ENCODE measurements at regions not wholly inside any gene's neighbourhood (a gene's known extent, or its start where the extent isn't known, plus 50 kb on each side); places are given as distances from the start of the nearest gene placed in this dataset.

DNA sequence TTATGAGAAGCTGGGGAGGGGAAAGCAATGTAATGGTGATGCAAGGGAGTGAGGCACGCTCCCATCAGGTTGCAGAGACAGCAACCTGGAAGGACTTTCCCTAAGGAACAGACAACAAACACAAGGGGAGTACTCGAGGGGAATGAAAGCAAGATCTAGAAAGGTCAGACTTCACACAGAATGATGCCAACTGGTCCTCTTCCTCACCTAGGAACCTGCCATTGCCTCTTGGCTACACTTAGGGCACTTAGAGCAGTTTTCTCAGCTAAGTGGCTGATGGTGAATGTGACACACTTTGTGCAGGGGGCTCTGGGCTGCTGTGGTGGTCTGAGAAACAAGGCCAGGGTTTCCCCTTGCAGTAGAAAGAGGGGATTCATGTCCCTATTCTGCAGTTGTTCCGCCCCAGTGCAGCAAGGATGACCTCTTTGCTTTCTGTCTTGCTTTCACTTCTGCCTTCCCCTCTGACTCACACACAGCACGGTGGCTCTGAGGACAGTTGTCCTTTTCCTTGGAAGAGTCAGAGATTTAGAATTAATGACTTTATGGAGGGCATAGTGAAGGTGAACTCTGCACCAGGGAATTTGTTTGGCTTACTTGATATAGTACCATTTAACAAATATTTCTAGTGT, 394.0 kb upstream of the KLF4 start:
- DNase-seq = no peak

GRCh38 chr9:107881626-107882300, 392.2 kb upstream of the KLF4 start:
- DNase-seq = no peak

DNA sequence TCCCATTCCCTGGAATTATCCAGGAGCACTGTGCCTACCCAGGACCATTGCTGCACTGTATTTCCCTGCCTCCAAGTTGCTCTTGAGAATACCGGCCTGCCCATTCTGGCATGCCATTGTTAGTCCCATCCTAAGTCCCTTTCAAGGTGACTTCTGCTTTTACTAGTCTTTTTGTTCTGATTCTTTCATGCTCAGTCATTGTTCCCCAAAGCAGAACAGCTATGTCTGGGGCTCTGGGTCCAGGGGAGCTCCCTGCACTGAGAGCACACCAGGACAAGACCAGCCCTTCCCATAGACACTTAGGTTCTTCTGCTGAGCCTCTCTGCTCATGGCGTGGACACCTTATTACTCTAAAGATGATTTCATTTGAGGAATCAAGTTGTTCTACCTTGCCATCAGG, 388.9 kb upstream of the KLF4 start:
- no peak for DNase-seq

- no peak for DNase-seq
Measured at GRCh38 chr9:107875571-107875980, 386.0 kb upstream of the KLF4 start.

DNA sequence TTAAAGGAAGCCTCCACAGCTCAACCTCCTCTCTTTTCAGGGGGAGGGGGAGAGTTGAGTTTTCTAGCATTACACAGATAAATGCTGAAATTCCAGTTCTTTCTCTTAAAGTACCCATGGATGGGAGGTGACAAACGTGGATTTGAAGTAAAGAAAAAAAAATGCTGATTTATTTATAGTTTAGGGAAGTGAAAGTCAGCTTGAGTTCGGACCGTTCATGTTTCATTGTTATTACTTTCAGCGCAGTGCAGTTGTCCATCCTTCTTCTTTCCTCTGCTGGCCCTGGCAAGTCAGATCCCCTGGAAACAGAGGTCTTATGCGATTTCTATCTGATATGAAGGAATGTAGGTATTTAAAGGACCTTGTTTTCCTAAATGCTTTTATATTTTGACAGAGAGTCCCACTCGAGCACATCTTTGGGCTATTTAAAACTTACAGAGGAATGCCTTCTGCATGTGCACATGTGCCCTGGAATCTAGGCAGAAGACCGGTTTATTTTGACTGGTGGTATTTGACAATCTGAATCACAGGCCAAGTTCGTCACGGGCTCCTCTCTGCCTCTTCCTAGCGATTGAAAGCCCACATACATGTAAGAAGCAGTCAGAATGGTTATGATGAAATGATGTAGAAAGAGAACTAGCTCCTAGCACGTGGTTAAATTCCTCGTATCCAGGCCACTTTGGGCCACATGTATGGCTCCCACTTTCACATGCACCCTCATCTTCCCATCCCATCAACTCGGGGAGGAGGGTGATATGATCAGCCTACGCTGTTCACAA, 385.2 kb upstream of the KLF4 start:
- no peak for DNase-seq

GRCh38 chr9:107874137-107874536, 384.6 kb upstream of the KLF4 start:
- DNase-seq = no peak

GRCh38 chr9:107872457-107873192, 383.1 kb upstream of the KLF4 start:
- no peak for DNase-seq

DNA sequence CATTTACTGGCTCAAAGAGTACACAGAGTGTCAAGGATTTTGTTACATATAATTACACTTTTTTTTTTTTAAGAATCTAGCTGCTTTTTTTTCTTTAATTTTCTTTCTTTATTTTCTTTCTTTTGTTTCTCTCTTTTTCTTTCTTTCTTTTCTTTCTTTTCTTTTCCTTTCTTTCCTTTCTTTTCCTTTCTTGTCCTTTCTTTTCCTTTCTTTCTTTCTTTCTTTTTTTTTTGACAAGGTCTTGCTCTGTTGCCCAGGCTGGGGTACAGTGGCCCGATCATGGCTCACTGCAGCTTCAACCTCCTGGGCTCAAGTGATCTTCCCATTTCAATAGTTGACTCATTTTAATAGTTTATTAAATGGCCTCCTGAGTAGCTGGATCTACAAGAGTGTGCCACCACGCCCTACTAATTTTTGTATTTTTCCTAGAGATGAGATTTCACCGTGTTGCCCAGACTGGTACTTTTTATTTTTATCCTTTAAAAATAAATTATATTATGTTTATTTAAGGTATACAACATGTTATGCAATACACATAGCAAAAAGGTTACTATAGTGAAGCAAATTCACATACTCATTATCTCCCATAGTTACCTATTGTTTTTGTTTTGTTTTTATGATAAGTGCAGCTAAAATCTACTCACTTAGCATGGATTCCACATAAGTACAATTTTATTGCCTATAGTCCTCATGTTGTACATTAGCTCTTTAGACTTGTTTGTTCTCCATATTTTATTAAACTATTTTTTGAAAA, 381.5 kb upstream of the KLF4 start:
- no peak for DNase-seq

GRCh38 chr9:107870221-107870620, 380.7 kb upstream of the KLF4 start:
- no peak for DNase-seq

- no peak for DNase-seq
Measured at GRCh38 chr9:107869111-107869510, 379.5 kb upstream of the KLF4 start.

DNA sequence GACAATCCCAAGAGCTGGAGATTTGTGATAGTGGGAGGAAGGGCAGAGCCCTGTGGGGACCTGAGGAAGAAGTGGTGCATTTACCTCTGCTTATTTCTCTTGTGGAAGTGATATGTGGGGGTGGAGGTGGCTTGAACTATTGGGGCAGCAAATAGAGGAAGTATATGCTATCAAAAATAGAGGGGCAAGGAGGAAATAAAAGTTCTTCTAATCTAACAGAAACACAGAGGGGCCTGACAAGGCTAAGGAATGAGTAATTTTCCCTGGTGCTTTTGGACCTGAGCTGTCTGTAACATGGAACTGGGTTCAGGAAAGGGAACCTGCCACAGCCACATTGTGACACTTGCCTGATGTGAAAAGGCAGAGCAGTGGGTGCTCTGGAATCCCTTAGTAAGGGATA, 378.6 kb upstream of the KLF4 start:
- no peak for DNase-seq

- no peak for DNase-seq
Measured at GRCh38 chr9:107867738-107868137, 378.2 kb upstream of the KLF4 start.

DNA sequence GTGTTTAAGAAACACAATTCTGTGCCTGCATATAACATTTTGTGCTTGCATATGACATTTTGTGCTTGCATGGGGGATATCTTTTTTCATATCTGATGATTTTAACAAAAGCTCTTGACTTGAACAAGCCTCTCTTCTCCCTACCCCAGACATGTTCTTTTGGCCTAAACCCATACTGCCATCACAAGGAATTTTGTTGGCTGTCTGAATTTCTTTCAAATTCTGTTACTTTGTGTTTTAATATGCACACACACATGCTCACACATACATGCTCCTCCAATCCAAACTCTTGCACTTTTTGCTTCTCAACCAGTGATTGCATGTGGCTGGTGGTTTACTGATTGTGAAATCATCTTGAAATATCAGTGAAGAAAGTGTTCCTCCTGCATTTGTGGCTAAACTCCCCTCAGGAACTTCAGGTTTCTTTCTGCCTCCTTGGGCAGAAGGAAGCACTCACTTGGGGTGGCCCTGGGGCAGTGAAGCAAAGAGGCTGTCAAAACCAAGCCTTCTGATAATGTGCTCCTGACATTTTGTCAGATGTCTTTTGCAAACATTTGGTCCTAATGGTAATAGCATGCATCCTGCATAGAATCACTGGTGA, 377.2 kb upstream of the KLF4 start:
- no peak for DNase-seq

DNA sequence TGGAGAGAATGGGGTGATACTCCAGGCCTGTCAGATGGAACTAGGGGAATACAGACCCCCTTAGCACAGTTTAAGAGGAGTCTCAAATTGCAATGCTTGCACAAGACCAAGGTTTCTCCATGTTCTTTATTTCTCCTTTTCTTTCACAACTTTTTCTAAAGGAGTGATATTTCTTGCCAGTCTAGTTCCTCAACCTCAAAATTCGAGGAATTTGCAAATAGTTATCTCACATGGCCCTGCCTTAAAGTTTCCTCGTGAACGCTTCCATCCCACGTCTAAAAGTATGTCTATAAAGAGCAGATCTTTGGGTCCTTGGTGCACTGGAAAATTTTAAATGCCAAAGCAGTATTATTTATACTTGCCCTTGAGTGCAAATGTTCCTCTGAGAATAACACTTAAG, 373.8 kb upstream of the KLF4 start:
- no peak for DNase-seq

DNA sequence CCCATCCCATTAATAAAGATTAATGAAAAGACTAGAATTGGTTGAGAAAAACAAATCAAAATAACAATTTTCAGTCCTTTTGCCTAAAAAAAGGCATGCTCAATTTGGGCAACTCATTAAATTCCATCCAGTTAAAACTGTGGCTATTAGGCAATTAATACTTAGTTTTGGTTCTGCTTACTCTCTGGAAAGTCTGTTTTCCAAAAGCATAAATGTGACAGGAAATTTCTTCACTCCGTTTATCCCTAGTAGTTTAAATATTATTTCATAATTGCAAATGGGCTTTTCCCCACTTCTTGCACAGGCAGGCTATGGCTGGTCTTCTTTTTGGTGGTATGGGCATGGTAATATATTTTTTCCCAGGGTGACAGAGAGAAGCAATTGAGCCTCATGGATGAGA, 373.3 kb upstream of the KLF4 start:
- DNase-seq = no peak

- DNase-seq = no peak
Measured at GRCh38 chr9:107862323-107862722, 372.8 kb upstream of the KLF4 start.

- no peak for DNase-seq
Measured at GRCh38 chr9:107861075-107861474, 371.5 kb upstream of the KLF4 start.

DNA sequence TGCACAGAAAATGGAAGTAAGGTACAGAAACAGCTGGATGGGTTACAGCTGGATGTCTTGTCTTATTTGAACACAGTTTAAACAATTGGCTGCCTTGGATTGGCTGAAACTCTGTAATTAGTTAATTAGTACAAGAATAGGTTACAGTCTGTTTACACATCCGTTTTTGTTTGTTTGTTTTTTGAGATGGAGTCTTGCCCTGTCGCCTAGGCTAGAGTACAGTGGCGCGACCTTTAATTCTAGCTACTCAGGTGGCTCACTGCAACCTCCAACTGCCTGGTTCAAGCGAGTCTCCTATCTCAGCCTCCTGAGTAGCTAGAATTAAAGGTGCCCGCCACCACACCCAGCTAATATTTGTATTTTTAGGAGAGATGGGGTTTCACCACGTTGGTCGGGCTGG, 368.7 kb upstream of the KLF4 start:
- DNase-seq = no peak

DNA sequence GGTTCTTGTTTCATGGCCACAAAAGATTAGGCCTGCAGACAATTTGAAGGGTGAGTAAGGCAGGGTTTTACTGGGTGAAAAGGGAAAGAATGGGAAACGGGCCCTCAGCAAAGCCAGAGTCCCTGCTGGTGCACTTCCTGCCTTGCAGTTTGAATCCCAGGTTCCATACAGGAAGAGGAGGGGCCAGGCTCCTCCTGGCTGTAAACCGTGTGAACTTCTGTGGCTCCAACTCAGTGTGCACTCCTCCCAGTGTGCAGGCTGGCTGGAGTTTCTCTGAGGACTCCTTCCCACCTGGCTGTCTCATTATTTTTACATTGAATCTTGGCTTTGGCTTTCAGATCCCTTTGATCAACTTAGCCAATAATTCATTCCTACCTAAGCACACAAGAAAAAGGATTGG, 367.1 kb upstream of the KLF4 start:
- no peak for DNase-seq

DNA sequence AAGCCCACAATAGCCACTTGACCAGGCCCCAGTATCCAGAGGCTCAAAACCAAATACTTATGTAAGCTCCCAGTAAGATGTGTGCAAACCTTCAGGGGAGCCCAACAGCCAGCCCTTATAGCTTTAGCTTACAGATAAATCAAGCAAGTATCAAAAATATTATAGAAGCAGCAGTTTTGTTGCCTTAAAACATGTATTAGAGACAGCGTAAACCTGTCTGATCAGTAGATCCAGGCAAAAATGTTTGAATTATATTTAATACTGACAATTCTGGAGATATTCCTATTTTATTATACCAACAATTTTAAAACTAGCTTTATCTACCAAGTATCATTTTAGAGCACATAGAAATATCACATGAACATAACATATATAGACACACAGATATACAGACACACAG, 365.6 kb upstream of the KLF4 start:
- no peak for DNase-seq

DNA sequence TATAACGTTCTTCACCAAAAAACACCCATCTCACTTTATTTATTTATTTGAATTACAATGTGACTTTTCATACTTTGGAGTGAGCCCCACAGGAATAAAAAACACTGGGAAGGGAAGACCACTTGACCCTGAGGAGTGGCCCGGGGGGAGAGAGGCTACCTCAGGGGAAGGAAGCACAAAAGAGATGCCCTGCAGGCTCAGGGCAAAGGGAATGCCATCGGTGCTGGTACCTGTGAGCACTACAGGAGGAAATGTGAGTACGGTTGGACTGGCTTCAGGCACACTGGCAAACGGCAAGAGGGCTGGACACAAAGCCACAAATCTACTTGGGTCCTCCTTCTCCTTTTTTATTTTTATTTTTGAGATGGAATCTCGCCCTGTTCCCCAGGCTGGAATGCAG, 363.9 kb upstream of the KLF4 start:
- DNase-seq = no peak

- no peak for DNase-seq
Measured at GRCh38 chr9:107852891-107853290, 363.3 kb upstream of the KLF4 start.

Data from NCI-H524 treated with DMSO at 0.1 percent for 48 hours (cell line).